NCI-H1092 treated with DMSO at 0.1 percent for 48 hours (cell line): ENCODE measurements at regions not wholly inside any gene's neighbourhood (a gene's known extent, or its start where the extent isn't known, plus 50 kb on each side); places are given as distances from the start of the nearest gene placed in this dataset.

Experiments used
- DNase-seq: peaks from one replicate; lab custom pipeline; 2025; lab: John Stamatoyannopoulos, UW

- DNase-seq, result no peak
Measured at GRCh38 chr11:88404932-88405710, 67.6 kb upstream of the CTSC start.

- no peak for DNase-seq
Measured at GRCh38 chr11:88404391-88404790, 66.9 kb upstream of the CTSC start.

- no peak for DNase-seq
Measured at GRCh38 chr11:88402784-88403183, 65.2 kb upstream of the CTSC start.

GRCh38 chr11:88402192-88402715 lies 64.7 kb upstream of the CTSC start:
- DNase-seq, result no peak

- no peak for DNase-seq
Measured at GRCh38 chr11:88398791-88399570, 61.4 kb upstream of the CTSC start.

GRCh38 chr11:88398372-88398771 lies 60.8 kb upstream of the CTSC start:
- no peak for DNase-seq

GRCh38 chr11:88390254-88390653 lies 52.7 kb upstream of the CTSC start:
- no peak for DNase-seq

GRCh38 chr11:88387957-88388356 lies 50.4 kb upstream of the CTSC start:
- no peak for DNase-seq
